ENCODE measurements at regions not wholly inside any gene's neighbourhood (a gene's known extent, or its start where the extent isn't known, plus 50 kb on each side); places are given as distances from the start of the nearest gene placed in this dataset.

GRCh38 chr2:2744958-2745715 is 414.1 kb upstream of the MYT1L start:
- CTCF ChIA-PET (ENCODE audit: partially characterized antibody) = interaction anchor here (0.7 to 1.7 kb wide), 2 partner anchors 10 to 558 kb away, joined by 3 to 5 read pairs; no protein-coding TSS in a partner anchor
- Histone ChIP-seq H3K23ac (ENCODE audit: insufficient read length) (no peak overlapping the region), H3K79me2 (ENCODE audit: control insufficient read depth in 1 of 2, insufficient read depth in 2 of 2, low read length in 2 of 2) (no peaks in the 10 kb centered on the region), H2AFZ (ENCODE audit: low read length) (no peak overlapping the region), H3K36me3 (ENCODE audit: control insufficient read depth in 2 of 4, insufficient read depth in 4 of 4, low read length in 3 of 4) (no peaks in the 10 kb centered on the region), H2BK5ac (ENCODE audit: low read depth, low read length) (no peak overlapping the region), H3K18ac (ENCODE audit: extremely low read depth, low read length) (no peak overlapping the region), H2AK5ac (ENCODE audit: low read depth, low read length) (no peak overlapping the region), H4K5ac (ENCODE audit: insufficient read length, low read depth, low read length) (no peak overlapping the region), H3K4me2 (ENCODE audit: insufficient read depth in 1 of 2, low read depth in 2 of 2, low read length in 2 of 2) (no peak overlapping the region), H4K8ac (ENCODE audit: extremely low read depth, insufficient read depth, low read length) (peak overlapping the region; percentile 29; the same call in 1 of the 2 replicates), H3K79me1 (ENCODE audit: low read depth, low read length) (no peaks in the 10 kb centered on the region), H3K56ac (replicated peaks; ENCODE audit: insufficient read length, low read depth, low read length) (no peak overlapping the region), H3K27ac (ENCODE audit: low read depth, low read length) (no peak overlapping the region), H3K23me2 (ENCODE audit: low read depth, low read length) (peaks cover 4% of the 10 kb centered on the region; the same call in 1 of the 2 replicates), H2BK120ac (replicated peaks; ENCODE audit: low read depth, low read length) (no peak overlapping the region), H2BK12ac (ENCODE audit: low read depth, low read length) (no peak overlapping the region), H3K27me3 (replicated peaks in 1 of 4; ENCODE audit: control insufficient read depth in 3 of 4, extremely low read depth in 1 of 4, insufficient read depth in 3 of 4, low read length in 3 of 4) (no peaks in the 10 kb centered on the region), H3K14ac (ENCODE audit: insufficient read length) (no peak overlapping the region), H3K9ac (replicated peaks in 1 of 4; ENCODE audit: extremely low read depth in 1 of 4, low read depth in 3 of 4, low read length in 3 of 4) (no peak overlapping the region), H4K91ac (replicated peaks; ENCODE audit: insufficient read length, low read length) (no peak overlapping the region), H2BK15ac (ENCODE audit: low read length) (no peak overlapping the region), H2BK20ac (ENCODE audit: low read length) (no peak overlapping the region), H3K4me1 (replicated peaks in 1 of 4; ENCODE audit: control insufficient read depth in 3 of 4, insufficient read depth in 4 of 4, low read length in 3 of 4) (no peaks in the 10 kb centered on the region), H3K4me3 (ENCODE audit: extremely low read depth in 1 of 4, insufficient read depth in 2 of 4, low read depth in 3 of 4, low read length in 4 of 4) (no peak overlapping the region), H4K20me1 (replicated peaks in 1 of 2; ENCODE audit: control insufficient read depth in 1 of 2, insufficient read depth in 2 of 2, low read length in 2 of 2) (peaks cover 0 to 2% of the 10 kb centered on the region in 2 experiments), H3K9me3 (ENCODE audit: insufficient read depth in 2 of 2, low read depth in 1 of 2, low read length in 1 of 2) (no peaks in the 10 kb centered on the region), H3K4ac (replicated peaks; ENCODE audit: insufficient read length, low read depth, low read length) (no peak overlapping the region)
- DNase-seq (ENCODE audit: low read depth in 1 of 2, low spot score in 2 of 2) = no peak
- FAIRE-seq = no peak
- 90% methylated on average over 13 of the region's 13 CpGs; no CpG with 5 or more reads in 1 of the 2 experiments for WGBS, 2 experiments (ENCODE audit: extremely low coverage in 1 of 2, insufficient coverage in 1 of 2, insufficient read length in 1 of 2, insufficient replicate concordance in 2 of 2, low coverage in 1 of 2, low lambda C conversion rate in 2 of 2, missing lambda C conversion rate in 1 of 2)
- POLR2A ChIA-PET (ENCODE audit: partially characterized antibody) = no interaction called here
- TF ChIP-seq SAP30 (IDR thresholded peaks at IDR 0.05; ENCODE audit: insufficient read depth, insufficient replicate concordance, low read length) (no peak), SIX5 (IDR thresholded peaks at IDR 0.05; ENCODE audit: low read depth, low read length) (no peak), JUN (IDR thresholded peaks at IDR 0.05; ENCODE audit: low read depth, low read length) (no peak), RXRA (IDR thresholded peaks at IDR 0.05; ENCODE audit: insufficient read depth, low read depth, low read length) (no peak), RBBP5 (IDR thresholded peaks at IDR 0.05; ENCODE audit: borderline replicate concordance, low read depth, low read length) (no peak), SUZ12 (IDR thresholded peaks at IDR 0.05; ENCODE audit: low read length) (no peak), TEAD4 (IDR thresholded peaks at IDR 0.05; ENCODE audit: low read depth, low read length) (no peak), RFX5 (IDR thresholded peaks at IDR 0.05; ENCODE audit: borderline replicate concordance, low read depth, low read length) (no peak), CREB1 (IDR thresholded peaks at IDR 0.05) (no peak)

Measured in H1 (cell line).